OCI-LY7 (cell line): ENCODE measurements at regions not wholly inside any gene's neighbourhood (a gene's known extent, or its start where the extent isn't known, plus 50 kb on each side); places are given as distances from the start of the nearest gene placed in this dataset.

Experiments
- BruUV-seq: library from RNA; stranded (reverse); fragments of 400-500 nt; replicated peaks from 2 replicates; lab custom pipeline; 2021; lab: Mats Ljungman, UMichigan
- CTCF ChIA-PET: fragments of 300-600 bp; sonication (Branson Sonifier 250); formaldehyde crosslinking; loops from one replicate; lab custom pipeline; 2022; ENCODE audit warnings: antibody characterized with exemption; ENCODE audit not compliant: unreplicated experiment; lab: Charles Lee
- POLR2A ChIA-PET: fragments of 300-600 bp; sonication (Branson Sonifier 250); formaldehyde crosslinking; loops from one replicate; lab custom pipeline; 2022; ENCODE audit warnings: antibody characterized with exemption; lab: Charles Lee
- DNase-seq: peaks from one replicate; pipeline ENCODE4 v3.0.0-alpha.2; 2015; ENCODE audit warnings: low spot score
- H2AFZ ChIP-seq: fragments of 200-600 bp; sonication (generic), shearing (Covaris generic); 2 replicates; pipeline ENCODE4 v1.6.1; 2014; ENCODE audit warnings: mild to moderate bottlenecking, antibody characterized with exemption, low read length, moderate library complexity
- H3K27ac ChIP-seq: fragments of 200-600 bp; sonication (generic); 2 replicates; pipeline ENCODE4 v1.5.1; 2014; ENCODE audit warnings: mixed run types, low read depth, mild to moderate bottlenecking, moderate library complexity, low read length, inconsistent platforms; ENCODE audit not compliant: poor library complexity, severe bottlenecking
- H3K36me3 ChIP-seq: fragments of 200-600 bp; sonication (generic); 2 replicates; pipeline ENCODE4 v1.6.1; 2014; ENCODE audit warnings: mild to moderate bottlenecking, antibody characterized with exemption, low read length, moderate library complexity, mixed read lengths; ENCODE audit not compliant: insufficient read depth
- H3K4me1 ChIP-seq: fragments of 200-600 bp; sonication (generic); 2 replicates; pipeline ENCODE4 v1.5.1; 2014; ENCODE audit warnings: mild to moderate bottlenecking, low read length; ENCODE audit not compliant: insufficient read depth, poor library complexity, severe bottlenecking
- H3K4me2 ChIP-seq: fragments of 200-600 bp; sonication (generic); 2 replicates; pipeline ENCODE4 v1.6.1; 2014; ENCODE audit warnings: mild to moderate bottlenecking, low read length
- H3K4me3 ChIP-seq: fragments of 200-600 bp; sonication (generic); 2 replicates; pipeline ENCODE4 v1.5.1; 2014; ENCODE audit warnings: mild to moderate bottlenecking, low read depth, low read length; ENCODE audit not compliant: poor library complexity, severe bottlenecking
- H3K79me2 ChIP-seq: fragments of 200-600 bp; sonication (generic); 2 replicates; pipeline ENCODE4 v1.6.1; 2016; ENCODE audit warnings: low read depth, mild to moderate bottlenecking, low read length, moderate library complexity, mixed read lengths; ENCODE audit not compliant: insufficient read depth
- H3K9me2 ChIP-seq: fragments of 200-600 bp; sonication (generic); 2 replicates; pipeline ENCODE4 v1.6.1; 2016; ENCODE audit warnings: mild to moderate bottlenecking, low read length, mixed read lengths; ENCODE audit not compliant: insufficient read depth
- H3K9me3 ChIP-seq: fragments of 200-600 bp; sonication (generic); 2 replicates; pipeline ENCODE4 v1.6.1; 2014; ENCODE audit warnings: mild to moderate bottlenecking, mixed run types, low read length, mixed read lengths
- H4K20me1 ChIP-seq: fragments of 200-600 bp; sonication (generic); 2 replicates; pipeline ENCODE4 v1.6.1; 2014; ENCODE audit warnings: mild to moderate bottlenecking, antibody characterized with exemption, low read length, moderate library complexity, mixed read lengths; ENCODE audit not compliant: insufficient read depth
- CTCF ChIP-seq: fragments of 200-600 bp; sonication (generic); conservative IDR thresholded peaks from 2 replicates; pipeline ENCODE4 v1.5.1; 2014; ENCODE audit warnings: mild to moderate bottlenecking, antibody characterized with exemption, low read length, moderate library complexity, mixed read lengths
- EZH2phosphoT487 ChIP-seq: fragments of 200-600 bp; sonication (generic); IDR thresholded peaks from 2 replicates; pipeline ENCODE4 v1.6.1; 2018; ENCODE audit warnings: low read depth, borderline replicate concordance, mild to moderate bottlenecking, mixed run types, antibody characterized with exemption, low read length, moderate library complexity, mixed read lengths
- intact Hi-C: fragments of 100-400 bp; cut with micrococcal nuclease; formaldehyde crosslinking; loops from one replicate; pipeline ENCODE4 v1.10.0; 2022; ENCODE audit not compliant: unreplicated experiment

GRCh38 chr6:91435630-91436029 is 848.8 kb upstream of the MAP3K7 start:
- TF ChIP-seq CTCF (no peak), EZH2phosphoT487 (no peak)

GRCh38 chr6:91434576-91434975 is 847.7 kb upstream of the MAP3K7 start:
- H2AFZ ChIP-seq, result no peak overlapping the region
- no peaks in the 10 kb centered on the region for H3K9me3 ChIP-seq
- H3K4me1 ChIP-seq, result no peaks in the 10 kb centered on the region
- H3K27ac ChIP-seq, result no peak overlapping the region
- no peak for DNase-seq
- intact Hi-C loops, result no loop called here
- TF ChIP-seq EZH2phosphoT487, result no peak
- no peak for TF ChIP-seq CTCF
- H3K9me2 ChIP-seq, result no peaks in the 10 kb centered on the region
- BruUV-seq, result no TSS peak
- ChIA-PET POLR2A (interaction anchor here (0.8 kb wide), 1 partner anchor 9 kb away, joined by 3 read pairs; no protein-coding TSS in a partner anchor), CTCF (no interaction called here)
- H4K20me1 ChIP-seq, result no peaks in the 10 kb centered on the region
- H3K4me3 ChIP-seq, result no peak overlapping the region
- no peaks in the 10 kb centered on the region for H3K79me2 ChIP-seq
- no peak overlapping the region for H3K4me2 ChIP-seq
- no peaks in the 10 kb centered on the region for H3K36me3 ChIP-seq

More at GRCh38 chr6:91435630-91436029, 848.8 kb upstream of the MAP3K7 start:
- no TSS peak for BruUV-seq
- H3K79me2 ChIP-seq, result no peaks in the 10 kb centered on the region
- H3K9me2 ChIP-seq, result no peaks in the 10 kb centered on the region
- CTCF ChIA-PET, result no interaction called here
- H3K9me3 ChIP-seq, result no peaks in the 10 kb centered on the region
- no peak overlapping the region for H3K4me2 ChIP-seq
- no peaks in the 10 kb centered on the region for H4K20me1 ChIP-seq
- no peak overlapping the region for H2AFZ ChIP-seq
- no peak for DNase-seq
- intact Hi-C loops, result no loop called here
- POLR2A ChIA-PET, result no interaction called here
- no peaks in the 10 kb centered on the region for H3K4me1 ChIP-seq
- no peaks in the 10 kb centered on the region for H3K36me3 ChIP-seq
- no peak overlapping the region for H3K4me3 ChIP-seq
- no peak overlapping the region for H3K27ac ChIP-seq

GRCh38 chr6:91433660-91434534 is 847.0 kb upstream of the MAP3K7 start:
- Histone ChIP-seq H3K4me2 (no peak overlapping the region), H3K9me2 (no peaks in the 10 kb centered on the region), H2AFZ (no peak overlapping the region), H3K4me3 (no peak overlapping the region), H3K4me1 (no peaks in the 10 kb centered on the region), H3K36me3 (no peaks in the 10 kb centered on the region), H3K9me3 (no peaks in the 10 kb centered on the region), H3K27ac (no peak overlapping the region), H3K79me2 (no peaks in the 10 kb centered on the region), H4K20me1 (no peaks in the 10 kb centered on the region)
- intact Hi-C loops, result no loop called here
- ChIA-PET CTCF (no interaction called here), POLR2A (interaction anchor here (0.8 kb wide), 1 partner anchor 10 kb away, joined by 3 read pairs; no protein-coding TSS in a partner anchor)
- BruUV-seq, result no TSS peak
- no peak for DNase-seq
- TF ChIP-seq EZH2phosphoT487, result no peak
- no peak for TF ChIP-seq CTCF
